ENCODE measurements at regions not wholly inside any gene's neighbourhood (a gene's known extent, or its start where the extent isn't known, plus 50 kb on each side); places are given as distances from the start of the nearest gene placed in this dataset.

GRCh38 chr6:1054653-1055014 lies 257.3 kb upstream of the FOXQ1 start:
- DNase-seq = no peak

- DNase-seq = no peak
Measured at GRCh38 chr6:1053586-1053985, 258.3 kb upstream of the FOXQ1 start.

- DNase-seq = no peak
Measured at GRCh38 chr6:1052262-1052661, 259.6 kb upstream of the FOXQ1 start.

GRCh38 chr6:1049900-1050299 lies 262.0 kb upstream of the FOXQ1 start:
- DNase-seq = no peak

GRCh38 chr6:1049170-1049569 lies 262.7 kb upstream of the FOXQ1 start:
- no peak for DNase-seq

- no peak for DNase-seq
Measured at GRCh38 chr6:1047981-1048541, 263.8 kb upstream of the FOXQ1 start.

GRCh38 chr6:1045239-1045638 lies 266.7 kb upstream of the FOXQ1 start:
- DNase-seq = no peak

- no peak for DNase-seq
Measured at GRCh38 chr6:1044040-1044836, 267.7 kb upstream of the FOXQ1 start.

GRCh38 chr6:1043458-1043836 lies 268.5 kb upstream of the FOXQ1 start:
- no peak for DNase-seq

- no peak for DNase-seq
Measured at GRCh38 chr6:1042583-1043457, 269.1 kb upstream of the FOXQ1 start.

GRCh38 chr6:1040393-1040792 lies 271.5 kb upstream of the FOXQ1 start:
- no peak for DNase-seq

- DNase-seq = no peak
Measured at GRCh38 chr6:1039746-1040145, 272.2 kb upstream of the FOXQ1 start.

- no peak for DNase-seq
Measured at GRCh38 chr6:1039191-1039590, 272.7 kb upstream of the FOXQ1 start.

- no peak for DNase-seq
Measured at GRCh38 chr6:1037430-1038202, 274.3 kb upstream of the FOXQ1 start.

- no peak for DNase-seq
Measured at GRCh38 chr6:1035401-1035800, 276.5 kb upstream of the FOXQ1 start.

GRCh38 chr6:1031720-1032119 lies 280.2 kb upstream of the FOXQ1 start:
- no peak for DNase-seq

GRCh38 chr6:1029141-1029540 lies 282.8 kb upstream of the FOXQ1 start:
- DNase-seq = peak; percentile 93

- no peak for DNase-seq
Measured at GRCh38 chr6:1028723-1029122, 283.2 kb upstream of the FOXQ1 start.

GRCh38 chr6:1027795-1028569 lies 283.9 kb upstream of the FOXQ1 start:
- no peak for DNase-seq

- no peak for DNase-seq
Measured at GRCh38 chr6:1027109-1027794, 284.6 kb upstream of the FOXQ1 start.

- DNase-seq = no peak
Measured at GRCh38 chr6:1025821-1026220, 286.1 kb upstream of the FOXQ1 start.

GRCh38 chr6:1024587-1024986 lies 287.3 kb upstream of the FOXQ1 start:
- no peak for DNase-seq

Data from NCI-H82 (cell line).